Esophagus squamous epithelium (tissue), 5 donors: ENCODE measurements at regions not wholly inside any gene's neighbourhood (a gene's known extent, or its start where the extent isn't known, plus 50 kb on each side); places are given as distances from the start of the nearest gene placed in this dataset.

Experiments
- DNase-seq: peaks from one replicate; lab custom pipeline; 2025; lab: John Stamatoyannopoulos, UW
- H3K27ac ChIP-seq, 4 donors: fragments of 200-600 bp; sonication (generic); one replicate each; pipeline ENCODE4 v1.5.1; 2016 to 2019; ENCODE audit warnings: mild to moderate bottlenecking in 1 of 4
- H3K27me3 ChIP-seq, 4 donors: fragments of 200-600 bp; sonication (generic); 1 replicate in 3 of 4; 2 replicates in 1 of 4; pipeline versions ENCODE4 v1.5.1 to v1.6.0; 2017 to 2021; ENCODE audit warnings: antibody characterized with exemption in 1 of 4
- H3K36me3 ChIP-seq, 3 donors: fragments of 200-600 bp; sonication (generic); one replicate each; pipeline ENCODE4 v1.5.1; 2016 to 2019
- H3K4me1 ChIP-seq, 3 donors: fragments of 200-600 bp; sonication (generic); one replicate each; pipeline ENCODE4 v1.5.1; 2017 to 2019
- H3K4me3 ChIP-seq, 4 donors: fragments of 200-600 bp; sonication (generic); 1 replicate in 3 of 4; 2 replicates in 1 of 4; pipeline ENCODE4 v1.5.1; 2016 to 2019; ENCODE audit warnings: mild to moderate bottlenecking in 2 of 4, moderate library complexity in 1 of 4
- H3K9me3 ChIP-seq, 3 donors: fragments of 200-600 bp; sonication (generic); one replicate each; pipeline ENCODE4 v1.5.1; 2016 to 2019
- POLR2A ChIP-seq, 4 donors: fragments of 450-650 bp; IDR thresholded peaks; one replicate each; pipeline ENCODE4 v1.6.1; 2017; ENCODE audit warnings: antibody characterized with exemption in 4 of 4, mild to moderate bottlenecking in 4 of 4, moderate library complexity in 3 of 4
- WGBS, 2 donors: methylation state at CpG; one replicate each; pipeline ENCODE4 v1.1.5; 2018; 5-methylcytosine and 5-hydroxymethylcytosine counted together
- intact Hi-C: fragments of 100-400 bp; cut with DNase I; formaldehyde crosslinking; loops from one replicate; pipeline ENCODE4 v1.15.0; 2022
- TF ChIP-seq, protein P1 (sequence below), 6 experiments: fragments of 450-650 bp in 4 of 6; fragments of 200-600 bp in 2 of 6; sonication (generic) in 2 of 6; IDR thresholded peaks; one replicate each; pipeline ENCODE4 v1.5.1; 2016 to 2019; ENCODE audit warnings: antibody characterized with exemption in 6 of 6, mild to moderate bottlenecking in 4 of 6, moderate library complexity in 4 of 6
- donor health status: DM: yes; HTN: yes; CAD: no.

- no peak overlapping the region for H3K4me3 ChIP-seq
- DNase-seq = no peak
- intact Hi-C loops = no loop called here
- H3K9me3 ChIP-seq = no peaks in the 10 kb centered on the region
- H3K36me3 ChIP-seq = no peaks in the 10 kb centered on the region
- peak overlapping the region in 2 of 4 donors; percentile 43 to 57 for H3K27ac ChIP-seq
- no peaks in the 10 kb centered on the region for H3K27me3 ChIP-seq
- TF ChIP-seq, protein P1, sequence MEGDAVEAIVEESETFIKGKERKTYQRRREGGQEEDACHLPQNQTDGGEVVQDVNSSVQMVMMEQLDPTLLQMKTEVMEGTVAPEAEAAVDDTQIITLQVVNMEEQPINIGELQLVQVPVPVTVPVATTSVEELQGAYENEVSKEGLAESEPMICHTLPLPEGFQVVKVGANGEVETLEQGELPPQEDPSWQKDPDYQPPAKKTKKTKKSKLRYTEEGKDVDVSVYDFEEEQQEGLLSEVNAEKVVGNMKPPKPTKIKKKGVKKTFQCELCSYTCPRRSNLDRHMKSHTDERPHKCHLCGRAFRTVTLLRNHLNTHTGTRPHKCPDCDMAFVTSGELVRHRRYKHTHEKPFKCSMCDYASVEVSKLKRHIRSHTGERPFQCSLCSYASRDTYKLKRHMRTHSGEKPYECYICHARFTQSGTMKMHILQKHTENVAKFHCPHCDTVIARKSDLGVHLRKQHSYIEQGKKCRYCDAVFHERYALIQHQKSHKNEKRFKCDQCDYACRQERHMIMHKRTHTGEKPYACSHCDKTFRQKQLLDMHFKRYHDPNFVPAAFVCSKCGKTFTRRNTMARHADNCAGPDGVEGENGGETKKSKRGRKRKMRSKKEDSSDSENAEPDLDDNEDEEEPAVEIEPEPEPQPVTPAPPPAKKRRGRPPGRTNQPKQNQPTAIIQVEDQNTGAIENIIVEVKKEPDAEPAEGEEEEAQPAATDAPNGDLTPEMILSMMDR (IDR thresholded peaks at IDR 0.05) = no peak
- no peak for TF ChIP-seq POLR2A (IDR thresholded peaks at IDR 0.05)
- H3K4me1 ChIP-seq = peaks cover 0 to 49% (median 8%) of the 10 kb centered on the region in 3 donors
- 29 to 35% methylated on average over 1 of the region's 1 CpG for WGBS, 2 donors
Measured at GRCh38 chr4:105060628-105061027, 86.0 kb upstream of the TET2 start.

DNA sequence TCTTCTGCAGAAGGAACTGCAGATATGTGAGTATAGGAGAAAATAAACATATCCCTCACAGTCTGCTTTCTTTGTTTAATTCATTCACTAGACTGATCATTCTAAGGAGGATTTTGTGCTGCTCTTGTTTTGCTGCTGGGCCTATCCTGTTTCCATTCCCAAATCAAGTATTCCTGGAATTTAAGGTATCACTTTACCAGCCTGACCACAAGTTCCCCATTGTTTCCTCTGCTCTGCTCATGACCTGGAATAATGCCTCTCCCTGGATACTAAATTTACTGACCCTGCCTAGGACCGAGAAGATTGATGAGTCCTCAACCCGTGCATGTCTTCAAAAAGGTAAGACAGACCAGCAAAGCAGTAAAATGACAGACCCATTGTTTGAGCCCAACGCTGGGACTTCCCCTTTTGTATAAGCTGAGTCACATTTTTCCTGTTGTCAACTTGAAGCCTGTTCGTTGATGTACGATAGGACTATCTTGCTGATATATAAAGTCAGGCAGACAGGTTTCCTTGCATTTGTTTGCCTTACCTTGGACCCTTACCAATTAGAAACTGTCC, 85.5 kb upstream of the TET2 start:
- H3K36me3 ChIP-seq = no peaks in the 10 kb centered on the region
- DNase-seq = peak; percentile 1
- peaks cover 0 to 49% (median 8%) of the 10 kb centered on the region in 3 donors for H3K4me1 ChIP-seq
- no peaks in the 10 kb centered on the region for H3K27me3 ChIP-seq
- WGBS, 2 donors = 6 to 11% methylated on average over 5 of the region's 5 CpGs
- H3K27ac ChIP-seq = peak overlapping the region in 2 of 4 donors; percentile 43 to 57
- intact Hi-C loops = no loop called here
- no peak overlapping the region for H3K4me3 ChIP-seq
- TF ChIP-seq, protein P1 (IDR thresholded peaks at IDR 0.05) = no peak
- no peak for TF ChIP-seq POLR2A (IDR thresholded peaks at IDR 0.05)
- H3K9me3 ChIP-seq = no peaks in the 10 kb centered on the region

- no peak for TF ChIP-seq POLR2A (IDR thresholded peaks at IDR 0.05)
- intact Hi-C loops = no loop called here
- no peaks in the 10 kb centered on the region for H3K9me3 ChIP-seq
- peak overlapping the region in 1 of 4 donors; percentile 43 for H3K27ac ChIP-seq
- H3K27me3 ChIP-seq = no peaks in the 10 kb centered on the region
- H3K4me1 ChIP-seq = peaks cover 0 to 49% (median 8%) of the 10 kb centered on the region in 3 donors
- H3K36me3 ChIP-seq = no peaks in the 10 kb centered on the region
- H3K4me3 ChIP-seq = no peak overlapping the region
- no peak for DNase-seq
- WGBS, 2 donors = 25 to 29% methylated on average over 1 of the region's 1 CpG
Measured at GRCh38 chr4:105061731-105062130, 84.9 kb upstream of the TET2 start.

- no peak for DNase-seq
- intact Hi-C loops = no loop called here
- Histone ChIP-seq H3K9me3 (no peaks in the 10 kb centered on the region), H3K4me3 (no peak overlapping the region), H3K4me1 (peaks cover 0 to 7% (median 0%) of the 10 kb centered on the region in 3 donors), H3K27ac (no peak overlapping the region), H3K36me3 (no peaks in the 10 kb centered on the region), H3K27me3 (no peaks in the 10 kb centered on the region)
- no peak for TF ChIP-seq POLR2A (IDR thresholded peaks at IDR 0.05)
- TF ChIP-seq, protein P1 (IDR thresholded peaks at IDR 0.05) = no peak
Measured at GRCh38 chr4:105066401-105066800, 80.3 kb upstream of the TET2 start.

- DNase-seq = no peak
- H3K27me3 ChIP-seq = no peaks in the 10 kb centered on the region
- no peaks in the 10 kb centered on the region for H3K9me3 ChIP-seq
- no peaks in the 10 kb centered on the region for H3K4me1 ChIP-seq
- no peaks in the 10 kb centered on the region for H3K36me3 ChIP-seq
- 69 to 77% methylated on average over 2 of the region's 2 CpGs for WGBS, 2 donors
- no peak overlapping the region for H3K4me3 ChIP-seq
- intact Hi-C loops = no loop called here
- no peak overlapping the region for H3K27ac ChIP-seq
- no peak for TF ChIP-seq POLR2A (IDR thresholded peaks at IDR 0.05)
- TF ChIP-seq, protein P1 (IDR thresholded peaks at IDR 0.05) = no peak
Measured at GRCh38 chr4:105067431-105067830, 79.2 kb upstream of the TET2 start.

DNA sequence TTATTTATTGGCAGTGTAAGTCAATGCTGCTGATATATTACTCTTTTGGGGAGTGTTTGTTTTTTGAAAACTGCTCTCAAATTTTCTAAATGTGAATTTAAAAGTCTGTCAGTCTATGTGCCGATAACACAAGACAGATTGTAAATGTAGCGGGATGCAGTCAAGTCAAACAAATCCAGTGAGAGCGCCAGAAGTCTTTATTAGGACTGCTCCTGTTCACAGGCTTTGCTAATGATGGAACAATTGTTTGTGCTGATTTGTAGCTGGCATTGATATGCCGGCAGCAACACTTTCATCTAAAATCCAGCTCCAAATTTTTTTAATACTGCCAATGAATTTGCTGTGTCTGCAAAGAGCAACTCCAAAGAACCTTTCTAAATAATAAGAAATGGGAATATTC, 78.7 kb upstream of the TET2 start:
- Histone ChIP-seq H3K4me3 (no peak overlapping the region), H3K36me3 (no peaks in the 10 kb centered on the region), H3K4me1 (no peaks in the 10 kb centered on the region), H3K9me3 (no peaks in the 10 kb centered on the region), H3K27ac (no peak overlapping the region), H3K27me3 (no peaks in the 10 kb centered on the region)
- intact Hi-C loops = no loop called here
- no peak for DNase-seq
- TF ChIP-seq, protein P1 (IDR thresholded peaks at IDR 0.05) = no peak
- no peak for TF ChIP-seq POLR2A (IDR thresholded peaks at IDR 0.05)
- whole genome bisulfite sequencing, 2 donors = 56 to 63% methylated on average over 4 of the region's 4 CpGs
